NCI-H2171 (cell line): ENCODE measurements at regions not wholly inside any gene's neighbourhood (a gene's known extent, or its start where the extent isn't known, plus 50 kb on each side); places are given as distances from the start of the nearest gene placed in this dataset.

Source experiments
- DNase-seq: peaks from one replicate; lab custom pipeline; 2025; lab: John Stamatoyannopoulos, UW

GRCh38 chr3:17982211-17982880, 239.9 kb upstream of the TBC1D5 start:
- DNase-seq = no peak

- no peak for DNase-seq
These were observed 238.4 kb upstream of the TBC1D5 start for GRCh38 chr3:17980863-17981262.

GRCh38 chr3:17979911-17980310, 237.5 kb upstream of the TBC1D5 start:
- DNase-seq = no peak

- DNase-seq = no peak
These were observed 236.8 kb upstream of the TBC1D5 start for GRCh38 chr3:17979252-17979651.

GRCh38 chr3:17974206-17974841, 231.9 kb upstream of the TBC1D5 start:
- DNase-seq = no peak

- DNase-seq = no peak
These were observed 230.8 kb upstream of the TBC1D5 start for GRCh38 chr3:17972959-17973906.

- no peak for DNase-seq
These were observed 230.0 kb upstream of the TBC1D5 start for GRCh38 chr3:17972476-17972875.

GRCh38 chr3:17972030-17972429, 229.6 kb upstream of the TBC1D5 start:
- no peak for DNase-seq

GRCh38 chr3:17969985-17970568, 227.6 kb upstream of the TBC1D5 start:
- no peak for DNase-seq

GRCh38 chr3:17969244-17969643, 226.8 kb upstream of the TBC1D5 start:
- DNase-seq = no peak

- no peak for DNase-seq
These were observed 225.6 kb upstream of the TBC1D5 start for GRCh38 chr3:17967953-17968607.

- no peak for DNase-seq
These were observed 224.7 kb upstream of the TBC1D5 start for GRCh38 chr3:17967111-17967510.

- DNase-seq = no peak
These were observed 222.9 kb upstream of the TBC1D5 start for GRCh38 chr3:17965331-17965730.

- no peak for DNase-seq
These were observed 221.7 kb upstream of the TBC1D5 start for GRCh38 chr3:17964108-17964507.

- no peak for DNase-seq
These were observed 213.0 kb upstream of the TBC1D5 start for GRCh38 chr3:17955411-17955810.

- DNase-seq = no peak
These were observed 212.4 kb upstream of the TBC1D5 start for GRCh38 chr3:17954801-17955200.

- DNase-seq = no peak
These were observed 208.8 kb upstream of the TBC1D5 start for GRCh38 chr3:17951241-17951640.

- no peak for DNase-seq
These were observed 206.7 kb upstream of the TBC1D5 start for GRCh38 chr3:17949101-17949500.

GRCh38 chr3:17947833-17948232, 205.4 kb upstream of the TBC1D5 start:
- no peak for DNase-seq

- no peak for DNase-seq
These were observed 204.2 kb upstream of the TBC1D5 start for GRCh38 chr3:17946619-17947018.

GRCh38 chr3:17945799-17946399, 203.5 kb upstream of the TBC1D5 start:
- DNase-seq = no peak
